Spleen (tissue), 7 donors: ENCODE measurements at regions not wholly inside any gene's neighbourhood (a gene's known extent, or its start where the extent isn't known, plus 50 kb on each side); places are given as distances from the start of the nearest gene placed in this dataset.

ENCODE experiments used
- POLR2AphosphoS5 ChIP-seq, 3 donors: sonication (generic); formaldehyde crosslinking; IDR thresholded peaks; one replicate each; pipeline ENCODE4 v1.5.1; 2017; ENCODE audit warnings: antibody characterized with exemption in 3 of 3
- TF ChIP-seq, protein P1 (sequence below), 11 experiments: fragments of 200-600 bp in 7 of 11; fragments of 450-650 bp in 4 of 11; sonication (generic) in 4 of 11; IDR thresholded peaks in 8 of 11; conservative IDR thresholded peaks in 3 of 11; 1 replicate in 7 of 11; 2 replicates in 4 of 11; pipeline versions ENCODE4 v1.4.0 to v1.8.0; 2016 to 2021; ENCODE audit warnings: antibody characterized with exemption in 11 of 11, inconsistent platforms in 4 of 11, mild to moderate bottlenecking in 1 of 11
- donor health status: DM: no; HTN: no; CAD: no; lungs with moderate emphysema.
- donor health status: DM: no; HTN: no; CAD: no.
- donor health status: DM: no; HTN: no; CAD: no.

DNA sequence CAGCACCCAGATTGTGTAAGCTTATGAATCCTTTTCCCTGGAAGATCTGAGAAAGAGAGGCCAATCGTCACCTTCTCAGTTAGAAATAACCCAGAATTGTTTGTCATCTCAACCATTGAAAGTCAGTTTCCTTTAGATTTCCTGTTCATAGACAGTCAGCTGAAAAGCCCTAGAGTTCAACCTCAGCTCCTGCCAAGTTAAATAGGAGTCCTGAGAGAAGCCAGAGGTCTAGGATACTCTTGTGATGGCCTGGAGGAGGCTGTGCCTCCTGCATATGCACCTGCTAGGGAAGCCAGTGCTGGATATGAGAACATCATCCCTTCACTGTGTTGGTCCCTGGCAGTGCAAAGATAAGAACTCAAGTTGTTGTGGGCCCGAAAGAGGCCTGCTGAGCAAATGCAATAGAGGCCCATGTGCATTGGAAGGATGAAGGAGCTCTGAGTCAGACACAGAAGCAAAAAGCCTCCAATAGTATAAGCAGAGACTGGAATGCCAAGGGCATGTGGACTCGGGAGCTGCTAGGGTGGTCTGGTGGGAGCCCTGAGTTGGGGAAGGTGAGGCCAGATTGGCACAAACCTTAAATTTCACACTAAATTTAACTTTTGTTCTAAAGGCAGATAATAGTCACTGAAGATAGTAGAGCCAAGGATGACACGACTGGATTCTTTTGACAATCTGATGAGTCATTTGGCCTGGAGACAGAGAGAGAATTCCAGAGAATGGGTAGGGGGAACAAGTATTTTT lies 520.9 kb upstream of the CDH5 start:
- TF ChIP-seq, protein P1, sequence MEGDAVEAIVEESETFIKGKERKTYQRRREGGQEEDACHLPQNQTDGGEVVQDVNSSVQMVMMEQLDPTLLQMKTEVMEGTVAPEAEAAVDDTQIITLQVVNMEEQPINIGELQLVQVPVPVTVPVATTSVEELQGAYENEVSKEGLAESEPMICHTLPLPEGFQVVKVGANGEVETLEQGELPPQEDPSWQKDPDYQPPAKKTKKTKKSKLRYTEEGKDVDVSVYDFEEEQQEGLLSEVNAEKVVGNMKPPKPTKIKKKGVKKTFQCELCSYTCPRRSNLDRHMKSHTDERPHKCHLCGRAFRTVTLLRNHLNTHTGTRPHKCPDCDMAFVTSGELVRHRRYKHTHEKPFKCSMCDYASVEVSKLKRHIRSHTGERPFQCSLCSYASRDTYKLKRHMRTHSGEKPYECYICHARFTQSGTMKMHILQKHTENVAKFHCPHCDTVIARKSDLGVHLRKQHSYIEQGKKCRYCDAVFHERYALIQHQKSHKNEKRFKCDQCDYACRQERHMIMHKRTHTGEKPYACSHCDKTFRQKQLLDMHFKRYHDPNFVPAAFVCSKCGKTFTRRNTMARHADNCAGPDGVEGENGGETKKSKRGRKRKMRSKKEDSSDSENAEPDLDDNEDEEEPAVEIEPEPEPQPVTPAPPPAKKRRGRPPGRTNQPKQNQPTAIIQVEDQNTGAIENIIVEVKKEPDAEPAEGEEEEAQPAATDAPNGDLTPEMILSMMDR (IDR thresholded peaks at IDR 0.05 in 8 of 11, conservative IDR thresholded peaks at IDR 0.05 in 3 of 11) = no peak
- no peak for TF ChIP-seq POLR2AphosphoS5 (IDR thresholded peaks at IDR 0.05)
